ENCODE measurements at regions not wholly inside any gene's neighbourhood (a gene's known extent, or its start where the extent isn't known, plus 50 kb on each side); places are given as distances from the start of the nearest gene placed in this dataset.

DNA sequence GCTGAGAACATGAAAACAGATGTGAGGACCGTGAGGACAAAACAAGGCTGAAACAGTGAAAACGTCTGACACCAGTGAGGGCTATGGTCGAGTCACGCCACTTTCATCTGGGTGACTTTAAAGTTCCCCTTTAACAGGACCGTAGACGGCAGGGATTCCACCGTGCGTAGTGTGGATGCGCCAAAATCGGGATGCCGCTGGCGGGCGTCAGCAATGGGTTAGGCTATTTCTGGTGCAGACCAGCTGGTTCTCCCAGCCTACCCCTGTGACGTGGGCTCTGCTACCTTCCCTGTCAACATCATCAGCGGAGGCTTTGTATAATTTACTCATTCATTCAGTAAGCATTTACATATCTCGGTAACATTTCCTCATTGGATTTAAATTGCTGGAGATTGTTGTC is 246.6 kb upstream of the AJAP1 start:
- H3K4me3 ChIP-seq (ENCODE audit: low read length) = no peak overlapping the region
- TF ChIP-seq, protein P1, sequence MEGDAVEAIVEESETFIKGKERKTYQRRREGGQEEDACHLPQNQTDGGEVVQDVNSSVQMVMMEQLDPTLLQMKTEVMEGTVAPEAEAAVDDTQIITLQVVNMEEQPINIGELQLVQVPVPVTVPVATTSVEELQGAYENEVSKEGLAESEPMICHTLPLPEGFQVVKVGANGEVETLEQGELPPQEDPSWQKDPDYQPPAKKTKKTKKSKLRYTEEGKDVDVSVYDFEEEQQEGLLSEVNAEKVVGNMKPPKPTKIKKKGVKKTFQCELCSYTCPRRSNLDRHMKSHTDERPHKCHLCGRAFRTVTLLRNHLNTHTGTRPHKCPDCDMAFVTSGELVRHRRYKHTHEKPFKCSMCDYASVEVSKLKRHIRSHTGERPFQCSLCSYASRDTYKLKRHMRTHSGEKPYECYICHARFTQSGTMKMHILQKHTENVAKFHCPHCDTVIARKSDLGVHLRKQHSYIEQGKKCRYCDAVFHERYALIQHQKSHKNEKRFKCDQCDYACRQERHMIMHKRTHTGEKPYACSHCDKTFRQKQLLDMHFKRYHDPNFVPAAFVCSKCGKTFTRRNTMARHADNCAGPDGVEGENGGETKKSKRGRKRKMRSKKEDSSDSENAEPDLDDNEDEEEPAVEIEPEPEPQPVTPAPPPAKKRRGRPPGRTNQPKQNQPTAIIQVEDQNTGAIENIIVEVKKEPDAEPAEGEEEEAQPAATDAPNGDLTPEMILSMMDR (conservative IDR thresholded peaks at IDR 0.05; ENCODE audit: low read depth, low read length) = no peak
- DNase-seq (ENCODE audit: low read depth) = no peak

DNA sequence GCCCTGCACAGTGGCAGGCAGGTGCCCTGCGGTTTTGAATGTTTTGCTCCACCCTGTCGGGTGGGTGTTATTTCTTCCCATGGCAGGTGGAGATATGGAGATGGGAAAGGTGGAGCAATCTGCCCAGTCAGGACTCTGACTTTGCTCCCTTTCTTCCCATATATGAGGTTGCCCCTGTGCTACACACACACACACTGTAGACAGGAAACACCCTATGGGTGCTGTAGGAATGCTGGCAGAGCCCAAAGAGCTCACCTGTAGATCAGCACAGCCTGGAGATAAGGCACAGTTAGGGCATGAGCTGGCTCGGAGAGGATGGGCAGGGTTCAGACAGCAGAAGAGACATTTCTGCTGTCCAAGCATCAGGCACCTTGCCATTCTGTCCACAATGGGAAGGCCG is 246.0 kb upstream of the AJAP1 start:
- DNase-seq (ENCODE audit: low read depth) = no peak
- TF ChIP-seq, protein P1 (conservative IDR thresholded peaks at IDR 0.05; ENCODE audit: low read depth, low read length) = no peak
- no peak overlapping the region for H3K4me3 ChIP-seq (ENCODE audit: low read length)

GRCh38 chr1:4411862-4412261 is 242.5 kb upstream of the AJAP1 start:
- H3K4me3 ChIP-seq (ENCODE audit: low read length) = no peak overlapping the region
- no peak for DNase-seq (ENCODE audit: low read depth)
- TF ChIP-seq, protein P1 (conservative IDR thresholded peaks at IDR 0.05; ENCODE audit: low read depth, low read length) = no peak

- no peak for DNase-seq (ENCODE audit: low read depth)
- TF ChIP-seq, protein P1 (conservative IDR thresholded peaks at IDR 0.05; ENCODE audit: low read depth, low read length) = no peak
- no peak overlapping the region for H3K4me3 ChIP-seq (ENCODE audit: low read length)
Measured at GRCh38 chr1:4415476-4415875, 238.9 kb upstream of the AJAP1 start.

DNA sequence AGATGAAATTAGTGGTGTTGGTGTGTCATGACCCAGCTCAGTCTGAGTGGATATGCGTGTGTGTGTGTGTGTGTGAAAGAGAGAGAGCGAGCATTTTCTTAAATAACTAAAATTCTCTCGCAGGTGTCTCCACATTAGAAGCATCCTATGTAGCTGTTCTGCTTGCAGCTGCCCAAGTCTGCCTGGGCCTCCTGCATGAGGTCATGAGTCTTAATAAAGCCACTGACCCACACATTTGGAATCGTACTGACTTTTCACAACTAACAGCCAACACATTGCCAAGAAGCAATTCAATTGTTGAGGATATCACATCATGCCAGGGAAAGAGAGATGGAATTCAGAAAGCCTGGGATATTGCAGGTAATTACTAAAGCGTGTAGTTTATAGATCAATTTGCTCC is 238.2 kb upstream of the AJAP1 start:
- no peak for DNase-seq (ENCODE audit: low read depth)
- TF ChIP-seq, protein P1 (conservative IDR thresholded peaks at IDR 0.05; ENCODE audit: low read depth, low read length) = no peak
- H3K4me3 ChIP-seq (ENCODE audit: low read length) = no peak overlapping the region

- TF ChIP-seq, protein P1 (conservative IDR thresholded peaks at IDR 0.05; ENCODE audit: low read depth, low read length) = no peak
- no peak for DNase-seq (ENCODE audit: low read depth)
- H3K4me3 ChIP-seq (ENCODE audit: low read length) = no peak overlapping the region
Measured at GRCh38 chr1:4418021-4418420, 236.4 kb upstream of the AJAP1 start.

DNA sequence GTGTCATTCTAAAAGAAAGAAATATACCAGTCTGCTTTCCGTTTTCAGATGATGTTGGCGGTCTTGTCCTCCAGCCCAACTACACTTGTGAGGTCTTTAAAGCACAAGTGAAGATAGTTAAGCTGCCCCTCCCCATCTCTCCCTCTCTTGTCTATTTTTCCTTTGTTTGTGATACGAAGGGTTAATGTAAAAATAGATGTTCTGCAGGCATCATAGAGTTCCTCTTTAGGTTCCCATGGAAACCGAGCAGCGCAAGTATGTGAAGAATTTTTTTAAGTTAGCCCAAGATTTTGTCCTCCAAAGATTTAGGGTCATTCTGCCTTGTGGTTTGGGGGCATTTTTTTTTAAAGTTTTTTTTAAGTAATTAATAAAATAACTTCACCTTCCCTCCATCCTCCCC is 232.4 kb upstream of the AJAP1 start:
- TF ChIP-seq, protein P1 (conservative IDR thresholded peaks at IDR 0.05; ENCODE audit: low read depth, low read length) = no peak
- no peak overlapping the region for H3K4me3 ChIP-seq (ENCODE audit: low read length)
- no peak for DNase-seq (ENCODE audit: low read depth)
